ENCODE measurements at regions not wholly inside any gene's neighbourhood (a gene's known extent, or its start where the extent isn't known, plus 50 kb on each side); places are given as distances from the start of the nearest gene placed in this dataset.

DNA sequence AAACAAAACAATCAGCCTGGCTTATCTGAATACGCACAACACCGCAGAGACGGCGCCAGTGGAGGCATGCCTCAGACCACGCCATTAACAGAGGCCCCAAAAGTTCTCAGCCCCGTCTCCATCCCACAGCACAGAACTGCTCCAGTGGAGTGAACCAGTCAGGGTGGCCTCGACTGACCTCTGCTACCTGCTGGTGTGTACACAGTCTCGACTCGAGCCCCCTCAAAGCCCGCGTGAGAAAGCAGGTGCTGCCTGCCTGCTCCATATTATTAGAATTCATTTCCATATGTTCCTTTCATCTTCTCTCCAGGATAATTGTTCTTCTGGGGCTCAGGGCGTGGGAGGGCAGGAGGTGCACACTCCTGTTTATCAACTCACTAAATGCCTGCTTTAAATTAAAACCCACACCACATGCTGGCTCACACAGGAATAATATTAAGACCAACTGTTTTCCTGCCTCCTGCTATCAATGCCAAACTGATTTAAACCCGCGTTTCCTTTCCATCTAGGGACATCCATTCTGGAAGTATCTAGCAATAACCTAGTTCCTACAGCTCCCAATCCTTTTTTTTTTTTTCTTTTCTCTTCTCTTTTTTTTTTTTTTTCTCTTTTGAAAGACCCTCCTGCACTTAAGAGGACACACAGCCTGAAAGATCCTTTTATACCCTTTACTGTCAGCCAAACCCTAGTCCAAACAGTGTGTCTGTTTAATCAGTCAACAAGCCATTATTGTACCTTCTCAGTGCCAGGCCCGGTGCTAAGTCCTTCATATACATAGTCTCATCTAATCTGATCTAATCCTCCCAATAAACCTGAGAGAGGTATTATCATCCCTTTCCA, 101.2 kb downstream of the TLE3 start:
- DNase-seq = no peak

DNA sequence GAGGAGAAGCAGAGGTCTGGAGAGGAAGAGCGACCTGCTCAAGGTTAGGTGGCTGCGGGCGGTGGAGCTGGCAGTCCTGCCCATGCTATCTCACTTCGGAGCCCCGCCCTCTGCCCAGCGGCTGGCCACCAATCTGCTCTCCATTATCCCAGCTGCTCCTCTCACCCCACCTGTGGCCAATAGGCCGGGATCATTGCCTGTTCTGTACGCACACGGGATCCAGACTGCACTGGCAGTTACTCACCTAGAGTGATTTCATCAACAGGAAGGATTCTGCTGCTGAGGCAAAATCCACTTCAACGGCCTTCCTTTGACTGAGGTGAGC, 100.6 kb downstream of the TLE3 start:
- DNase-seq = no peak
